WTC11 (cell line): ENCODE measurements at regions not wholly inside any gene's neighbourhood (a gene's known extent, or its start where the extent isn't known, plus 50 kb on each side); places are given as distances from the start of the nearest gene placed in this dataset.

Source experiments
- ATAC-seq: fragments of 200-7000 bp; cut with Tn5 transposase; 2 replicates; pipeline ENCODE4 v1.10.0; 2021; ENCODE audit warnings: mild to moderate bottlenecking, moderate library complexity
- CTCF ChIA-PET: fragments of 300-600 bp; sonication (Branson Sonifier 250); formaldehyde crosslinking; loops from one replicate; lab custom pipeline; 2021; ENCODE audit warnings: antibody characterized with exemption; lab: Charles Lee
- POLR2A ChIA-PET: fragments of 350-600 bp; sonication (Branson Sonifier 250); formaldehyde crosslinking; loops from one replicate; lab custom pipeline; 2021; ENCODE audit warnings: antibody characterized with exemption; lab: Charles Lee
- DNase-seq: peaks from one replicate; pipeline ENCODE4 v3.0.0; 2021; ENCODE audit warnings: low spot score
- H3K27ac Mint-ChIP-seq: 2 replicates; pipeline ENCODE4 v1.8.0; 2021; ENCODE audit warnings: mixed read lengths
- H3K27me3 Mint-ChIP-seq: 2 replicates; pipeline ENCODE4 v1.8.0; 2021; ENCODE audit warnings: low read depth, mild to moderate bottlenecking, moderate library complexity, mixed read lengths
- H3K36me3 Mint-ChIP-seq: 2 replicates; pipeline ENCODE4 v1.8.0; 2021; ENCODE audit warnings: mixed read lengths
- H3K4me1 Mint-ChIP-seq: 2 replicates; pipeline ENCODE4 v1.8.0; 2022; ENCODE audit warnings: mixed read lengths
- H3K4me3 Mint-ChIP-seq: 2 replicates; pipeline ENCODE4 v1.8.0; 2021; ENCODE audit warnings: mild to moderate bottlenecking, moderate library complexity, mixed read lengths
- H3K9me3 Mint-ChIP-seq: 2 replicates; pipeline ENCODE4 v1.8.0; 2021; ENCODE audit warnings: mixed read lengths
- ATF3 ChIP-seq: sonication (generic); formaldehyde crosslinking; conservative IDR thresholded peaks from 2 replicates; pipeline ENCODE4 v1.8.1; 2022; ENCODE audit warnings: mild to moderate bottlenecking, missing genetic modification reagents
- CBFB ChIP-seq: sonication (generic); formaldehyde crosslinking; IDR thresholded peaks from 2 replicates; pipeline ENCODE4 v1.8.1; 2022; ENCODE audit warnings: mild to moderate bottlenecking, low read depth, missing genetic modification reagents
- CDX4 ChIP-seq: fragments of 250-450 bp; sonication (Bioruptor Pico); IDR thresholded peaks from 2 replicates; pipeline ENCODE4 v1.9.0; 2021; ENCODE audit warnings: moderate library complexity, mild to moderate bottlenecking, inconsistent platforms, borderline replicate concordance
- E2F1 ChIP-seq: sonication (generic); formaldehyde crosslinking; IDR thresholded peaks from 2 replicates; pipeline ENCODE4 v1.8.0; 2022; ENCODE audit warnings: mild to moderate bottlenecking, missing genetic modification reagents
- EMX1 ChIP-seq: fragments of 250-450 bp; sonication (Bioruptor Pico); IDR thresholded peaks from 2 replicates; pipeline ENCODE4 v1.8.0; 2021; ENCODE audit warnings: mild to moderate bottlenecking
- ESRRA ChIP-seq: sonication (generic); formaldehyde crosslinking; IDR thresholded peaks from 2 replicates; pipeline ENCODE4 v1.8.1; 2022; ENCODE audit warnings: mild to moderate bottlenecking, missing genetic modification reagents, borderline replicate concordance
- NFE2L1 ChIP-seq: sonication (generic); formaldehyde crosslinking; IDR thresholded peaks from 2 replicates; pipeline ENCODE4 v1.8.1; 2023; ENCODE audit warnings: missing genetic modification reagents
- NR1H2 ChIP-seq: sonication (generic); formaldehyde crosslinking; IDR thresholded peaks from 2 replicates; pipeline ENCODE4 v1.9.0; 2021; ENCODE audit warnings: mild to moderate bottlenecking, moderate library complexity, missing genetic modification reagents
- RELA ChIP-seq: sonication (generic); formaldehyde crosslinking; IDR thresholded peaks from 2 replicates; pipeline ENCODE4 v1.8.1; 2022; ENCODE audit warnings: missing genetic modification reagents, mild to moderate bottlenecking, borderline replicate concordance
- RORB ChIP-seq: fragments of 250-450 bp; sonication (Bioruptor Pico); IDR thresholded peaks from 2 replicates; pipeline ENCODE4 v1.9.0; 2021; ENCODE audit warnings: mild to moderate bottlenecking
- USF1 ChIP-seq: sonication (generic); formaldehyde crosslinking; IDR thresholded peaks from 2 replicates; pipeline ENCODE4 v1.8.0; 2022; ENCODE audit warnings: mild to moderate bottlenecking, missing genetic modification reagents
- ZBTB21 ChIP-seq: sonication (generic); formaldehyde crosslinking; IDR thresholded peaks from 2 replicates; pipeline ENCODE4 v1.8.1; 2023; ENCODE audit warnings: mild to moderate bottlenecking, missing genetic modification reagents, borderline replicate concordance
- TF ChIP-seq, protein P1 (sequence below): sonication (generic); formaldehyde crosslinking; IDR thresholded peaks from 2 replicates; pipeline ENCODE4 v1.8.0; 2022; ENCODE audit warnings: missing genetic modification reagents
- TF ChIP-seq, protein P2 (sequence below): sonication (generic); formaldehyde crosslinking; IDR thresholded peaks from 2 replicates; pipeline ENCODE4 v1.8.1; 2022; ENCODE audit warnings: mild to moderate bottlenecking, moderate library complexity, missing genetic modification reagents
- TF ChIP-seq, protein P3 (sequence below): sonication (generic); formaldehyde crosslinking; IDR thresholded peaks from 2 replicates; pipeline ENCODE4 v1.8.1; 2023; ENCODE audit warnings: mild to moderate bottlenecking, missing genetic modification reagents, moderate library complexity
- TF ChIP-seq, protein P4 (sequence below): fragments of 250-450 bp; sonication (Bioruptor Pico); IDR thresholded peaks from 2 replicates; pipeline ENCODE4 v1.9.0; 2021; ENCODE audit warnings: mild to moderate bottlenecking, borderline replicate concordance

GRCh38 chr7:85770332-85770731 is 583.5 kb upstream of the SEMA3D start (continued):
- TF ChIP-seq, protein P1, sequence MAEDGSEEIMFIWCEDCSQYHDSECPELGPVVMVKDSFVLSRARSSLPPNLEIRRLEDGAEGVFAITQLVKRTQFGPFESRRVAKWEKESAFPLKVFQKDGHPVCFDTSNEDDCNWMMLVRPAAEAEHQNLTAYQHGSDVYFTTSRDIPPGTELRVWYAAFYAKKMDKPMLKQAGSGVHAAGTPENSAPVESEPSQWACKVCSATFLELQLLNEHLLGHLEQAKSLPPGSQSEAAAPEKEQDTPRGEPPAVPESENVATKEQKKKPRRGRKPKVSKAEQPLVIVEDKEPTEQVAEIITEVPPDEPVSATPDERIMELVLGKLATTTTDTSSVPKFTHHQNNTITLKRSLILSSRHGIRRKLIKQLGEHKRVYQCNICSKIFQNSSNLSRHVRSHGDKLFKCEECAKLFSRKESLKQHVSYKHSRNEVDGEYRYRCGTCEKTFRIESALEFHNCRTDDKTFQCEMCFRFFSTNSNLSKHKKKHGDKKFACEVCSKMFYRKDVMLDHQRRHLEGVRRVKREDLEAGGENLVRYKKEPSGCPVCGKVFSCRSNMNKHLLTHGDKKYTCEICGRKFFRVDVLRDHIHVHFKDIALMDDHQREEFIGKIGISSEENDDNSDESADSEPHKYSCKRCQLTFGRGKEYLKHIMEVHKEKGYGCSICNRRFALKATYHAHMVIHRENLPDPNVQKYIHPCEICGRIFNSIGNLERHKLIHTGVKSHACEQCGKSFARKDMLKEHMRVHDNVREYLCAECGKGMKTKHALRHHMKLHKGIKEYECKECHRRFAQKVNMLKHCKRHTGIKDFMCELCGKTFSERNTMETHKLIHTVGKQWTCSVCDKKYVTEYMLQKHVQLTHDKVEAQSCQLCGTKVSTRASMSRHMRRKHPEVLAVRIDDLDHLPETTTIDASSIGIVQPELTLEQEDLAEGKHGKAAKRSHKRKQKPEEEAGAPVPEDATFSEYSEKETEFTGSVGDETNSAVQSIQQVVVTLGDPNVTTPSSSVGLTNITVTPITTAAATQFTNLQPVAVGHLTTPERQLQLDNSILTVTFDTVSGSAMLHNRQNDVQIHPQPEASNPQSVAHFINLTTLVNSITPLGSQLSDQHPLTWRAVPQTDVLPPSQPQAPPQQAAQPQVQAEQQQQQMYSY (CRISPR knock-in tag): no peak
- TF ChIP-seq NR1H2 (CRISPR knock-in tag) (no peak), CDX4 (CRISPR knock-in tag) (no peak), USF1 (CRISPR knock-in tag) (no peak), ATF3 (CRISPR knock-in tag) (no peak), NFE2L1 (no peak)
- TF ChIP-seq, all 79 proteins: peak for 0

GRCh38 chr7:85765698-85766298 is 578.9 kb upstream of the SEMA3D start:
- TF ChIP-seq RELA (CRISPR knock-in tag) (no peak), RORB (CRISPR knock-in tag) (peak; percentile 73)
- no peak overlapping the region for H3K27ac Mint-ChIP-seq
- no peak overlapping the region for H3K4me3 Mint-ChIP-seq
- no peaks in the 10 kb centered on the region for H3K4me1 Mint-ChIP-seq
- DNase-seq: no peak
- ChIA-PET CTCF (interaction anchor here (1.4 kb wide), 1 partner anchor 16 kb away, joined by 3 read pairs; no protein-coding TSS in a partner anchor), POLR2A (no interaction called here)
- peak; percentile 75 for ATAC-seq
- H3K27me3 Mint-ChIP-seq: peaks cover 85% of the 10 kb centered on the region
- no peaks in the 10 kb centered on the region for H3K36me3 Mint-ChIP-seq
- H3K9me3 Mint-ChIP-seq: no peaks in the 10 kb centered on the region

DNA sequence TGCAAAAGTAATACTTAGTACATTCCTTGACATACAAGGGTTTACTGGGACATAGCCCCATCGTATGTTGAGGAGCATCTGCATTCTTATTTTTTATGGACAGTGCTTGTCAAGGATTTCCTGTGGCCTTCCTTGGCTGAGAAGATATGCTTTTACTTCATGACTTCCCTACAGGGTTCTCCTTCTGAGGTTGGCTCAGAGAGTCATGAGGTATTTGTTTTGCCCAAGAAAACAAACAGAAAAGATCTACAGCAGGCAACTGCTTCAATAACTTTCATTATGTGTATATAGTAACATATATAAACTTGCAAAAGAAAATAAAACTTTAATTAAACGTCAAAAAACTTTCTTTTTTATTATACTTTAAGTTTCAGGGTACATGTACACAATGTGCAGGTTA is 577.2 kb upstream of the SEMA3D start:
- Mint-ChIP-seq H3K27ac (no peak overlapping the region), H3K36me3 (no peaks in the 10 kb centered on the region), H3K27me3 (peaks cover 87% of the 10 kb centered on the region), H3K4me1 (no peaks in the 10 kb centered on the region), H3K9me3 (no peaks in the 10 kb centered on the region), H3K4me3 (no peak overlapping the region)
- TF ChIP-seq CBFB (CRISPR knock-in tag) (no peak), ZBTB21 (CRISPR knock-in tag) (no peak)
- ATAC-seq (no peak), DNase-seq (no peak)
- ChIA-PET CTCF (no interaction called here), POLR2A (no interaction called here)

DNA sequence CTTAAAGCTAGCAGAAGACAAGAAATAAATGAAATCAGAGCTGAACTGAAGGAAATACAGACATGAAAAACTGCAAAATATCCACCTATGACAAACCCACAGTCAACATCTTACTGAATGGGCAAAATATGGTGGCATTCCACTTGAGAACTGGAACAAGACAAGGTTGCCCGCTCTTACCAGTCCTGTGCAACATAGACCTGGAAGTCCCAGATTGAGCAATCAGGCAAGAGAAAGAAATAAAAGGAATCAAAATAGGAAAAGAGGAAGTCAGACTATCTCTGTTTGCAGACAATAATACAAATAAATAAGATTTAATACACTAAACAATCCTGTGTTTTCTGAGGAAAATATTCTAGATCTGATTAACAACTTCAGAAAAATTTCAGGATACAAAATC is 570.5 kb upstream of the SEMA3D start:
- DNase-seq: no peak
- TF ChIP-seq, protein P2, sequence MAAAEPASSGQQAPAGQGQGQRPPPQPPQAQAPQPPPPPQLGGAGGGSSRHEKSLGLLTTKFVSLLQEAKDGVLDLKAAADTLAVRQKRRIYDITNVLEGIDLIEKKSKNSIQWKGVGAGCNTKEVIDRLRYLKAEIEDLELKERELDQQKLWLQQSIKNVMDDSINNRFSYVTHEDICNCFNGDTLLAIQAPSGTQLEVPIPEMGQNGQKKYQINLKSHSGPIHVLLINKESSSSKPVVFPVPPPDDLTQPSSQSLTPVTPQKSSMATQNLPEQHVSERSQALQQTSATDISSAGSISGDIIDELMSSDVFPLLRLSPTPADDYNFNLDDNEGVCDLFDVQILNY: no peak
- TF ChIP-seq ESRRA (CRISPR knock-in tag) (no peak), EMX1 (CRISPR knock-in tag) (no peak), E2F1 (CRISPR knock-in tag) (no peak)
- TF ChIP-seq, protein P3, sequence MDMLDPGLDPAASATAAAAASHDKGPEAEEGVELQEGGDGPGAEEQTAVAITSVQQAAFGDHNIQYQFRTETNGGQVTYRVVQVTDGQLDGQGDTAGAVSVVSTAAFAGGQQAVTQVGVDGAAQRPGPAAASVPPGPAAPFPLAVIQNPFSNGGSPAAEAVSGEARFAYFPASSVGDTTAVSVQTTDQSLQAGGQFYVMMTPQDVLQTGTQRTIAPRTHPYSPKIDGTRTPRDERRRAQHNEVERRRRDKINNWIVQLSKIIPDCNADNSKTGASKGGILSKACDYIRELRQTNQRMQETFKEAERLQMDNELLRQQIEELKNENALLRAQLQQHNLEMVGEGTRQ (CRISPR knock-in tag): no peak
- TF ChIP-seq, protein P4, sequence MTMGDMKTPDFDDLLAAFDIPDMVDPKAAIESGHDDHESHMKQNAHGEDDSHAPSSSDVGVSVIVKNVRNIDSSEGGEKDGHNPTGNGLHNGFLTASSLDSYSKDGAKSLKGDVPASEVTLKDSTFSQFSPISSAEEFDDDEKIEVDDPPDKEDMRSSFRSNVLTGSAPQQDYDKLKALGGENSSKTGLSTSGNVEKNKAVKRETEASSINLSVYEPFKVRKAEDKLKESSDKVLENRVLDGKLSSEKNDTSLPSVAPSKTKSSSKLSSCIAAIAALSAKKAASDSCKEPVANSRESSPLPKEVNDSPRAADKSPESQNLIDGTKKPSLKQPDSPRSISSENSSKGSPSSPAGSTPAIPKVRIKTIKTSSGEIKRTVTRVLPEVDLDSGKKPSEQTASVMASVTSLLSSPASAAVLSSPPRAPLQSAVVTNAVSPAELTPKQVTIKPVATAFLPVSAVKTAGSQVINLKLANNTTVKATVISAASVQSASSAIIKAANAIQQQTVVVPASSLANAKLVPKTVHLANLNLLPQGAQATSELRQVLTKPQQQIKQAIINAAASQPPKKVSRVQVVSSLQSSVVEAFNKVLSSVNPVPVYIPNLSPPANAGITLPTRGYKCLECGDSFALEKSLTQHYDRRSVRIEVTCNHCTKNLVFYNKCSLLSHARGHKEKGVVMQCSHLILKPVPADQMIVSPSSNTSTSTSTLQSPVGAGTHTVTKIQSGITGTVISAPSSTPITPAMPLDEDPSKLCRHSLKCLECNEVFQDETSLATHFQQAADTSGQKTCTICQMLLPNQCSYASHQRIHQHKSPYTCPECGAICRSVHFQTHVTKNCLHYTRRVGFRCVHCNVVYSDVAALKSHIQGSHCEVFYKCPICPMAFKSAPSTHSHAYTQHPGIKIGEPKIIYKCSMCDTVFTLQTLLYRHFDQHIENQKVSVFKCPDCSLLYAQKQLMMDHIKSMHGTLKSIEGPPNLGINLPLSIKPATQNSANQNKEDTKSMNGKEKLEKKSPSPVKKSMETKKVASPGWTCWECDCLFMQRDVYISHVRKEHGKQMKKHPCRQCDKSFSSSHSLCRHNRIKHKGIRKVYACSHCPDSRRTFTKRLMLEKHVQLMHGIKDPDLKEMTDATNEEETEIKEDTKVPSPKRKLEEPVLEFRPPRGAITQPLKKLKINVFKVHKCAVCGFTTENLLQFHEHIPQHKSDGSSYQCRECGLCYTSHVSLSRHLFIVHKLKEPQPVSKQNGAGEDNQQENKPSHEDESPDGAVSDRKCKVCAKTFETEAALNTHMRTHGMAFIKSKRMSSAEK (CRISPR knock-in tag): no peak
- no peaks in the 10 kb centered on the region for H3K4me1 Mint-ChIP-seq
- peaks cover 22% of the 10 kb centered on the region for H3K9me3 Mint-ChIP-seq
- H3K36me3 Mint-ChIP-seq: no peaks in the 10 kb centered on the region
- CTCF ChIA-PET: no interaction called here
- no peak overlapping the region for H3K27ac Mint-ChIP-seq
- POLR2A ChIA-PET: no interaction called here
- no peak for ATAC-seq
- H3K27me3 Mint-ChIP-seq: peaks cover 80% of the 10 kb centered on the region
- H3K4me3 Mint-ChIP-seq: no peak overlapping the region
